Esophagus muscularis mucosa (tissue), 4 donors: ENCODE measurements at regions not wholly inside any gene's neighbourhood (a gene's known extent, or its start where the extent isn't known, plus 50 kb on each side); places are given as distances from the start of the nearest gene placed in this dataset.
A peak's percentile ranks its signal among the peaks of the same experiment; 100 is the strongest.

Source experiments
- DNase-seq: peaks from one replicate; pipeline ENCODE4 v3.0.0-alpha.2; 2017; ENCODE audit errors: extremely low spot score
- H3K27ac ChIP-seq, 4 donors: fragments of 200-600 bp; sonication (generic); replicated peaks in 1 of 4; 1 replicate in 3 of 4; 2 replicates in 1 of 4; pipeline ENCODE4 v1.5.1; 2016 to 2019; ENCODE audit warnings: mild to moderate bottlenecking in 1 of 4
- H3K27me3 ChIP-seq, 4 donors: fragments of 200-600 bp; sonication (generic); one replicate each; pipeline versions ENCODE4 v1.5.1 to v1.6.0; 2016 to 2019
- H3K36me3 ChIP-seq, 4 donors: fragments of 200-600 bp; sonication (generic); one replicate each; pipeline ENCODE4 v1.5.1; 2016 to 2019
- H3K4me1 ChIP-seq, 4 donors: fragments of 200-600 bp; sonication (generic); one replicate each; pipeline ENCODE4 v1.5.1; 2016 to 2019
- H3K4me3 ChIP-seq, 4 donors: fragments of 200-600 bp; sonication (generic); 1 replicate in 2 of 4; 2 replicates in 2 of 4; pipeline ENCODE4 v1.5.1; 2016 to 2019; ENCODE audit warnings: mild to moderate bottlenecking in 4 of 4, moderate library complexity in 1 of 4
- H3K9me3 ChIP-seq, 4 donors: fragments of 200-600 bp; sonication (generic); 1 replicate in 3 of 4; 2 replicates in 1 of 4; pipeline ENCODE4 v1.5.1; 2016 to 2019
- CTCF ChIP-seq, 3 experiments: fragments of 200-600 bp in 2 of 3; fragments of 450-650 bp in 1 of 3; sonication (generic) in 2 of 3; IDR thresholded peaks; one replicate each; pipeline ENCODE4 v1.5.1; 2017 to 2019; ENCODE audit warnings: antibody characterized with exemption in 3 of 3, mild to moderate bottlenecking in 2 of 3, moderate library complexity in 1 of 3
- EP300 ChIP-seq: sonication (generic); formaldehyde crosslinking; IDR thresholded peaks from one replicate; pipeline ENCODE4 v1.6.1; 2017; ENCODE audit warnings: antibody characterized with exemption
- POLR2A ChIP-seq: fragments of 450-650 bp; IDR thresholded peaks from one replicate; pipeline ENCODE4 v1.6.1; 2017; ENCODE audit warnings: antibody characterized with exemption, moderate library complexity, mild to moderate bottlenecking, low read depth
- POLR2AphosphoS5 ChIP-seq, 2 donors: sonication (generic); formaldehyde crosslinking; IDR thresholded peaks; one replicate each; pipeline ENCODE4 v1.6.1; 2017; ENCODE audit warnings: antibody characterized with exemption in 2 of 2
- WGBS: methylation state at CpG from one replicate; pipeline ENCODE4 v1.1.5; 2018; 5-methylcytosine and 5-hydroxymethylcytosine counted together
- intact Hi-C: fragments of 100-400 bp; cut with DNase I; formaldehyde crosslinking; loops from one replicate; pipeline ENCODE4 v1.15.1; 2023

- WGBS: 89% methylated on average over 7 of the region's 7 CpGs
- peak; percentile 85 for DNase-seq
- H3K4me1 ChIP-seq: no peaks in the 10 kb centered on the region
- intact Hi-C loops: no loop called here
- TF ChIP-seq POLR2A (no peak), POLR2AphosphoS5 (IDR thresholded peaks at IDR 0.05) (no peak), CTCF (IDR thresholded peaks at IDR 0.05) (no peak), EP300 (no peak)
- H3K4me3 ChIP-seq: no peak overlapping the region
- no peaks in the 10 kb centered on the region for H3K9me3 ChIP-seq
- H3K27me3 ChIP-seq: no peaks in the 10 kb centered on the region
- no peak overlapping the region for H3K27ac ChIP-seq
- H3K36me3 ChIP-seq: no peaks in the 10 kb centered on the region
Observed at GRCh38 chr10:10765017-10765416, 252.7 kb upstream of the CELF2 start.

GRCh38 chr10:10772411-10772810 lies 245.3 kb upstream of the CELF2 start:
- DNase-seq: peak; percentile 8
- no peaks in the 10 kb centered on the region for H3K4me1 ChIP-seq
- no peaks in the 10 kb centered on the region for H3K27me3 ChIP-seq
- TF ChIP-seq EP300: no peak
- no peak for TF ChIP-seq CTCF (IDR thresholded peaks at IDR 0.05)
- no peak for TF ChIP-seq POLR2AphosphoS5 (IDR thresholded peaks at IDR 0.05)
- TF ChIP-seq POLR2A: no peak
- H3K27ac ChIP-seq: no peak overlapping the region
- WGBS: 93% methylated on average over 3 of the region's 3 CpGs
- no peaks in the 10 kb centered on the region for H3K36me3 ChIP-seq
- no peaks in the 10 kb centered on the region for H3K9me3 ChIP-seq
- intact Hi-C loops: no loop called here
- no peak overlapping the region for H3K4me3 ChIP-seq

GRCh38 chr10:10772874-10773508 lies 244.7 kb upstream of the CELF2 start:
- Histone ChIP-seq H3K27me3 (no peaks in the 10 kb centered on the region), H3K36me3 (no peaks in the 10 kb centered on the region), H3K27ac (no peak overlapping the region), H3K4me1 (no peaks in the 10 kb centered on the region), H3K9me3 (no peaks in the 10 kb centered on the region), H3K4me3 (no peak overlapping the region)
- DNase-seq: no peak
- intact Hi-C loops: no loop called here
- TF ChIP-seq CTCF (IDR thresholded peaks at IDR 0.05) (no peak), POLR2AphosphoS5 (IDR thresholded peaks at IDR 0.05) (no peak), POLR2A (no peak), EP300 (no peak)
- 73% methylated on average over 6 of the region's 6 CpGs for WGBS

- no peaks in the 10 kb centered on the region for H3K9me3 ChIP-seq
- TF ChIP-seq POLR2A (no peak), CTCF (IDR thresholded peaks at IDR 0.05) (no peak), POLR2AphosphoS5 (IDR thresholded peaks at IDR 0.05) (no peak), EP300 (no peak)
- no peaks in the 10 kb centered on the region for H3K36me3 ChIP-seq
- intact Hi-C loops: no loop called here
- no peak overlapping the region for H3K27ac ChIP-seq
- H3K4me1 ChIP-seq: no peaks in the 10 kb centered on the region
- 93% methylated on average over 9 of the region's 9 CpGs for WGBS
- no peak overlapping the region for H3K4me3 ChIP-seq
- no peaks in the 10 kb centered on the region for H3K27me3 ChIP-seq
- no peak for DNase-seq
Observed at GRCh38 chr10:10774416-10774815, 243.3 kb upstream of the CELF2 start.

GRCh38 chr10:10776363-10776762 lies 241.3 kb upstream of the CELF2 start:
- WGBS: 89% methylated on average over 7 of the region's 9 CpGs
- Histone ChIP-seq H3K9me3 (no peaks in the 10 kb centered on the region), H3K27me3 (no peaks in the 10 kb centered on the region), H3K36me3 (no peaks in the 10 kb centered on the region), H3K4me1 (no peaks in the 10 kb centered on the region), H3K27ac (no peak overlapping the region), H3K4me3 (no peak overlapping the region)
- no peak for TF ChIP-seq EP300
- intact Hi-C loops: no loop called here
- peak; percentile 81 for DNase-seq
